Sigmoid colon (tissue), 6 donors: ENCODE measurements at regions not wholly inside any gene's neighbourhood (a gene's known extent, or its start where the extent isn't known, plus 50 kb on each side); places are given as distances from the start of the nearest gene placed in this dataset.

ENCODE experiments used
- DNase-seq: peaks from one replicate; pipeline ENCODE4 v3.0.0-alpha.2; 2019
- H3K27ac ChIP-seq, 4 donors: fragments of 200-600 bp; sonication (generic); one replicate each; pipeline ENCODE4 v1.5.1; 2016 to 2019; ENCODE audit warnings: mild to moderate bottlenecking in 1 of 4
- H3K27me3 ChIP-seq, 3 donors: fragments of 200-600 bp; sonication (generic); one replicate each; pipeline ENCODE4 v1.5.1; 2019; ENCODE audit warnings: mild to moderate bottlenecking in 1 of 3
- H3K36me3 ChIP-seq, 4 donors: fragments of 200-600 bp; sonication (generic); one replicate each; pipeline ENCODE4 v1.5.1; 2016 to 2019
- H3K4me1 ChIP-seq, 4 donors: fragments of 200-600 bp; sonication (generic); one replicate each; pipeline ENCODE4 v1.5.1; 2017 to 2019
- H3K4me3 ChIP-seq, 4 donors: fragments of 200-600 bp; sonication (generic); one replicate each; pipeline ENCODE4 v1.5.1; 2017 to 2019; ENCODE audit warnings: mild to moderate bottlenecking in 2 of 4, moderate library complexity in 1 of 4
- H3K9me3 ChIP-seq, 4 donors: fragments of 200-600 bp in 3 of 4; sonication (generic) in 3 of 4; one replicate each; pipeline versions ENCODE4 v1.5.1 to v1.6.1; 2013 to 2019
- CTCF ChIP-seq, 4 experiments: fragments of 450-650 bp in 3 of 4; fragments of 200-600 bp in 1 of 4; IDR thresholded peaks; one replicate each; pipeline ENCODE4 v1.5.1; 2016 to 2019; ENCODE audit warnings: antibody characterized with exemption in 4 of 4, mild to moderate bottlenecking in 3 of 4, moderate library complexity in 2 of 4
- EP300 ChIP-seq, 4 donors: sonication (generic); formaldehyde crosslinking; IDR thresholded peaks; one replicate each; pipeline ENCODE4 v1.6.1; 2017; ENCODE audit warnings: antibody characterized with exemption in 4 of 4
- POLR2A ChIP-seq, 2 donors: fragments of 450-650 bp; IDR thresholded peaks; one replicate each; pipeline ENCODE4 v1.6.1; 2016; ENCODE audit warnings: antibody characterized with exemption in 2 of 2, mild to moderate bottlenecking in 2 of 2, moderate library complexity in 2 of 2
- POLR2AphosphoS5 ChIP-seq, 4 donors: sonication (generic); formaldehyde crosslinking; IDR thresholded peaks; one replicate each; pipeline ENCODE4 v1.6.1; 2017; ENCODE audit warnings: antibody characterized with exemption in 4 of 4
- WGBS, 2 donors: extraction: QIAGEN DNeasy Blood & Tissue Kit; methylation state at CpG; one replicate each; pipeline ENCODE4 v1.1.7; 2013; 5-methylcytosine and 5-hydroxymethylcytosine counted together
- intact Hi-C: fragments of 100-400 bp; cut with DNase I; formaldehyde crosslinking; loops from one replicate; pipeline ENCODE4 v1.15.1; 2023
- donor health status: healthy with polysubstance abuse.
- donor health status: healthy.

DNA sequence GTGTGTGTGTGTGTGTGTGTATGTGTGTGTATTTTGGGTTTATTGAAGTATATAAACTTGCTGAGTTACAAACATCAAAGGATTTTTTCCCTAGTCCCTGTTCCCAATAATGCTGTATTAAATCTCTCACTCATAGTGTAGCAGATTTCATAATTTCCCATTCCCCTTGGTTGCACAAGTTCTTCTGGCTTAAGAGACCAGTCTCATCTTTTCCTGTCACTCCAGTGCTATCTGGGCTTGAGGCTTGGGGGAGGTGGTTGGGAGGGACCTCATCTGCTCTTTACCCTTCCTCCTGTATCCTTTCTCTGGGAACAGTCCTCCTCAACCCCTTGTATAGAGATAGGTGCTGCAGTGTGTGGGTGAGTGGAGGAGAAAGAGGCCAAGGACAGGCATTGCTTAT lies 285.4 kb upstream of the BOD1L1 start:
- Histone ChIP-seq H3K9me3 (no peaks in the 10 kb centered on the region), H3K36me3 (no peaks in the 10 kb centered on the region), H3K4me3 (no peak overlapping the region), H3K4me1 (peaks cover 0 to 4% (median 0%) of the 10 kb centered on the region in 4 donors), H3K27me3 (no peaks in the 10 kb centered on the region), H3K27ac (no peak overlapping the region)
- DNase-seq, result no peak
- intact Hi-C loops, result loop anchor here (5.0 kb wide), 1 partner anchor 54 kb away; no protein-coding TSS in a partner anchor
- TF ChIP-seq POLR2AphosphoS5 (IDR thresholded peaks at IDR 0.05) (peak in 1 of 4 donors; percentile 10), CTCF (IDR thresholded peaks at IDR 0.05) (no peak)

DNA sequence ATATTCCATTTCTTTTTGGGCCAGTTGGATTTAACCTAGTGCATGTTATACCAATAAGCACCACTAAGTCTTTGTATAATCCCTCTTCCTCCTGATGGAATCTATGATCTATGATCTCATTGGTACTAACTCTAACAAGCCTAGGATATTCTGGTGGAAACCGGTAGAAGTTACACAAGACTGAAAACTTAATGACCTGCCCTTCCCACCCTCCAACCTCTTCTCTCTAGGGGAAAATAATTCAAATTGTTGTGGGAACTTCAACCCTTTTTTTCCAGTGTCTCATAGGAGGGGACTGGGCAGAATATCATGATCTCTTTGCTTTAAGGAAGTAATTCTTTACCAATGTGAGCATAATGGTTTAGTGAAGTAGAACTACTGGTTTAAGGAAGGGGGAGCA lies 289.5 kb upstream of the BOD1L1 start:
- DNase-seq, result no peak
- Histone ChIP-seq H3K27me3 (no peaks in the 10 kb centered on the region), H3K4me1 (peaks cover 0 to 33% (median 29%) of the 10 kb centered on the region in 4 donors), H3K9me3 (no peaks in the 10 kb centered on the region), H3K4me3 (no peak overlapping the region), H3K27ac (peak overlapping the region in 1 of 4 donors; percentile 90), H3K36me3 (no peaks in the 10 kb centered on the region)
- no peak for TF ChIP-seq EP300 (IDR thresholded peaks at IDR 0.05)
- TF ChIP-seq POLR2AphosphoS5 (IDR thresholded peaks at IDR 0.05), result no peak
- TF ChIP-seq CTCF (IDR thresholded peaks at IDR 0.05), result no peak
- TF ChIP-seq POLR2A (IDR thresholded peaks at IDR 0.05), result no peak
- intact Hi-C loops, result no loop called here
- 51 to 82% methylated on average over 1 of the region's 1 CpG for WGBS, 2 donors

- H3K27me3 ChIP-seq, result no peaks in the 10 kb centered on the region
- no peak for TF ChIP-seq POLR2A (IDR thresholded peaks at IDR 0.05)
- peak in 3 of 4 donors; percentile 32 to 73 (median 41) for TF ChIP-seq POLR2AphosphoS5 (IDR thresholded peaks at IDR 0.05)
- WGBS, 2 donors, result 81% methylated on average over 2 of the region's 2 CpGs
- no peaks in the 10 kb centered on the region for H3K36me3 ChIP-seq
- intact Hi-C loops, result no loop called here
- peak; percentile 70 for DNase-seq
- H3K4me1 ChIP-seq, result peaks cover 0 to 33% (median 29%) of the 10 kb centered on the region in 4 donors
- H3K9me3 ChIP-seq, result no peaks in the 10 kb centered on the region
- peak overlapping the region in 3 of 4 donors; percentile 74 to 90 (median 79) for H3K27ac ChIP-seq
- H3K4me3 ChIP-seq, result no peak overlapping the region
These were observed 290.6 kb upstream of the BOD1L1 start for GRCh38 chr4:13918110-13918509.

- 69 to 74% methylated on average over 7 of the region's 7 CpGs for WGBS, 2 donors
- no peaks in the 10 kb centered on the region for H3K36me3 ChIP-seq
- peak overlapping the region; percentile 16 to 90 (median 76) for H3K27ac ChIP-seq
- peaks cover 0 to 33% (median 29%) of the 10 kb centered on the region in 4 donors for H3K4me1 ChIP-seq
- peak; percentile 11 to 69 (median 57) for TF ChIP-seq POLR2AphosphoS5 (IDR thresholded peaks at IDR 0.05)
- no peak for TF ChIP-seq CTCF (IDR thresholded peaks at IDR 0.05)
- TF ChIP-seq POLR2A (IDR thresholded peaks at IDR 0.05), result no peak
- TF ChIP-seq EP300 (IDR thresholded peaks at IDR 0.05), result peak in 2 of 4 donors; percentile 28 to 36
- H3K27me3 ChIP-seq, result no peaks in the 10 kb centered on the region
- no peak overlapping the region for H3K4me3 ChIP-seq
- intact Hi-C loops, result no loop called here
- H3K9me3 ChIP-seq, result no peaks in the 10 kb centered on the region
- DNase-seq, result peak; percentile 76
These were observed 291.5 kb upstream of the BOD1L1 start for GRCh38 chr4:13918991-13919441.

GRCh38 chr4:13920111-13920875 lies 292.8 kb upstream of the BOD1L1 start:
- no peak for TF ChIP-seq POLR2AphosphoS5 (IDR thresholded peaks at IDR 0.05)
- 77 to 85% methylated on average over 8 of the region's 8 CpGs for WGBS, 2 donors
- intact Hi-C loops, result no loop called here
- Histone ChIP-seq H3K27me3 (no peaks in the 10 kb centered on the region), H3K9me3 (no peaks in the 10 kb centered on the region), H3K4me1 (peaks cover 0 to 33% (median 29%) of the 10 kb centered on the region in 4 donors), H3K36me3 (no peaks in the 10 kb centered on the region), H3K27ac (peak overlapping the region in 3 of 4 donors; percentile 74 to 90 (median 79)), H3K4me3 (no peak overlapping the region)
- no peak for DNase-seq
